HG02870 (cell line): ENCODE measurements at regions not wholly inside any gene's neighbourhood (a gene's known extent, or its start where the extent isn't known, plus 50 kb on each side); places are given as distances from the start of the nearest gene placed in this dataset.
"Not testable (repeated sequence)": the region's sequence is repeated elsewhere in the genome, so short reads cannot be mapped to it uniquely, and the experiment has no call there.

ENCODE experiments used
- ATAC-seq: cut with Tn5 transposase; IDR thresholded peaks from one replicate; pipeline ENCODE4 v1.9.1; 2021; ENCODE audit warnings: mild to moderate bottlenecking, moderate library complexity; ENCODE audit not compliant: unreplicated experiment

GRCh38 chr12:46087916-46088439, 97.6 kb upstream of the SCAF11 start:
- no peak for ATAC-seq

GRCh38 chr12:46084666-46085631, 94.6 kb upstream of the SCAF11 start:
- no peak for ATAC-seq

- ATAC-seq, result no peak
These were observed 92.3 kb upstream of the SCAF11 start for GRCh38 chr12:46082490-46083200.

- no peak for ATAC-seq
These were observed 82.9 kb upstream of the SCAF11 start for GRCh38 chr12:46073321-46073720.

GRCh38 chr12:46071769-46072624, 81.6 kb upstream of the SCAF11 start:
- ATAC-seq, result peak; percentile 98

- ATAC-seq, result no peak
These were observed 81.0 kb upstream of the SCAF11 start for GRCh38 chr12:46071335-46071734.

GRCh38 chr12:46067094-46067493, 76.7 kb upstream of the SCAF11 start:
- no peak for ATAC-seq

GRCh38 chr12:46065412-46066166, 75.2 kb upstream of the SCAF11 start:
- peak; percentile 43 for ATAC-seq

- ATAC-seq, result no peak
These were observed 74.2 kb upstream of the SCAF11 start for GRCh38 chr12:46064548-46064947.

GRCh38 chr12:46058697-46059096, 68.3 kb upstream of the SCAF11 start:
- not testable (repeated sequence) for ATAC-seq

GRCh38 chr12:46050805-46051204, 60.4 kb upstream of the SCAF11 start:
- ATAC-seq, result no peak

GRCh38 chr12:46049665-46050064, 59.3 kb upstream of the SCAF11 start:
- ATAC-seq, result no peak

GRCh38 chr12:46046436-46046835, 56.1 kb upstream of the SCAF11 start:
- ATAC-seq, result no peak

- no peak for ATAC-seq
These were observed 53.7 kb upstream of the SCAF11 start for GRCh38 chr12:46043972-46044520.
